ENCODE measurements at regions not wholly inside any gene's neighbourhood (a gene's known extent, or its start where the extent isn't known, plus 50 kb on each side); places are given as distances from the start of the nearest gene placed in this dataset.

DNA sequence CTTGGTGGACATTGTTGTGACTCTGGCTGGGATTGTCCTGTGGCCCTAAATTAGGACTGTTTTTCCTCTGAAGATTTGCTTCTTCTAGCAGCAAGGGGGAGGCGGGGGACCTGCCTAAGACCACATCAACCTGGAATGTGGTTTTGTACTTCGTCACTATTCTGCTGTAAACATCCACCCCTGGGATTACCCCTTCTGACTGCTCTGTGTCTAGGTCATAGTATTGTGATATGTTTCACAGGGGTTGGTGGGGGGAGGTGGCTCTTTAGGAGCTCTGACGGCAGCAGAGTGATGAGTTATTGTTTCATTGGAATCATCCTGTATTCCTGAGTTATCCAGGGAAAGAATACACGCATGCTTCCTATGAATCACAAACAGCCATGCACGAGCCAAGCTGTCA is 226.4 kb upstream of the MYT1L start:
- H2BK120ac ChIP-seq (ENCODE audit: low read depth, low read length), result no peak overlapping the region
- H3K23ac ChIP-seq (ENCODE audit: low read length in 2 of 2), result no peak overlapping the region
- H3K4ac ChIP-seq (ENCODE audit: low read depth in 1 of 2, low read length in 2 of 2), result no peak overlapping the region
- no peak overlapping the region for H2AK5ac ChIP-seq (ENCODE audit: low read length, severe bottlenecking)
- H3K4me1 ChIP-seq (ENCODE audit: control insufficient read depth, insufficient read depth, low read depth, low read length), result no peaks in the 10 kb centered on the region
- peaks cover 8% of the 10 kb centered on the region for H3K9me3 ChIP-seq (ENCODE audit: control insufficient read depth, low read length)
- no peak overlapping the region for H2BK15ac ChIP-seq (ENCODE audit: low read depth, poor library complexity, severe bottlenecking)
- H3K4me3 ChIP-seq (ENCODE audit: insufficient read depth in 1 of 2, low read depth in 1 of 2, low read length in 2 of 2), result no peak overlapping the region
- no peak overlapping the region for H3K9ac ChIP-seq (ENCODE audit: low read length)
- no peaks in the 10 kb centered on the region for H3K27me3 ChIP-seq (ENCODE audit: control insufficient read depth in 1 of 2, insufficient read depth in 1 of 2, low read length in 2 of 2)
- H3K36me3 ChIP-seq (ENCODE audit: control insufficient read depth in 1 of 2, insufficient read depth in 2 of 2, low read depth in 1 of 2, low read length in 2 of 2), result no peaks in the 10 kb centered on the region
- no peak overlapping the region for H2BK12ac ChIP-seq (ENCODE audit: low read length in 2 of 2)
- H2AFZ ChIP-seq (ENCODE audit: low read depth, low read length), result no peak overlapping the region
- no peak overlapping the region for H4K8ac ChIP-seq (ENCODE audit: low read length)
- WGBS, result 79% methylated on average over 4 of the region's 5 CpGs
- H3K79me1 ChIP-seq (replicated peaks; ENCODE audit: low read length, poor library complexity, severe bottlenecking), result no peaks in the 10 kb centered on the region
- H3K4me2 ChIP-seq (ENCODE audit: low read length, poor library complexity, severe bottlenecking), result no peak overlapping the region
- no peak for DNase-seq
- H3K18ac ChIP-seq (ENCODE audit: low read depth in 1 of 2, low read length in 2 of 2), result no peak overlapping the region
- no peak overlapping the region for H2BK5ac ChIP-seq (ENCODE audit: low read depth, low read length, poor library complexity, severe bottlenecking)
- no peak overlapping the region for H3K14ac ChIP-seq (ENCODE audit: low read length in 2 of 2)
- H4K91ac ChIP-seq (ENCODE audit: low read length), result no peak overlapping the region
- H3K27ac ChIP-seq (ENCODE audit: low read length, poor library complexity, severe bottlenecking), result no peak overlapping the region

DNA sequence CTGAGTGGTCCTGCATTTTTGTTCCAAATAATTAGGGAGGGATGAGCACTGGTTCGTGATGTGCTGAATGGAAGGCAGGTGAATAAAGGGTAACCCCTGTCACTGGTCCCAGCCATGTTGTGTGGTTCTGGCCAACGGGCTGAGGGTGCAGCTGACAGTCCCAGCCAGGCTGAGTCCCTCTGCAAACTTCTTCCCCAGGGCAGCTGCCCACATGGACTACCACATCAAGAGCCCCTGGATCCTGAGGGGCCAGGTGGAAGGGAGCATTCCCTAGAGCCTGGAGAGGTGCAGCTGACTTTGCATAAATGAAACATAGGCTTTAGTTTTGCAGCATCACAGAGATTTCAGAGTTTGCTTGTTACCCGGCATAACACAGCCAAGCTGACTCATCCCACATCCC is 219.8 kb upstream of the MYT1L start:
- H3K9ac ChIP-seq (ENCODE audit: low read length), result no peak overlapping the region
- no peak overlapping the region for H3K23ac ChIP-seq (ENCODE audit: low read length in 2 of 2)
- H3K36me3 ChIP-seq (ENCODE audit: control insufficient read depth in 1 of 2, insufficient read depth in 2 of 2, low read depth in 1 of 2, low read length in 2 of 2), result no peaks in the 10 kb centered on the region
- no peak overlapping the region for H3K18ac ChIP-seq (ENCODE audit: low read depth in 1 of 2, low read length in 2 of 2)
- H3K4me1 ChIP-seq (ENCODE audit: control insufficient read depth, insufficient read depth, low read depth, low read length), result peaks cover 2% of the 10 kb centered on the region
- H3K4ac ChIP-seq (ENCODE audit: low read depth in 1 of 2, low read length in 2 of 2), result no peak overlapping the region
- H2BK15ac ChIP-seq (ENCODE audit: low read depth, poor library complexity, severe bottlenecking), result no peak overlapping the region
- no peak for DNase-seq
- H3K4me2 ChIP-seq (ENCODE audit: low read length, poor library complexity, severe bottlenecking), result no peak overlapping the region
- H2AFZ ChIP-seq (ENCODE audit: low read depth, low read length), result no peak overlapping the region
- WGBS, result 58% methylated on average over 3 of the region's 3 CpGs
- no peak overlapping the region for H2BK5ac ChIP-seq (ENCODE audit: low read depth, low read length, poor library complexity, severe bottlenecking)
- no peak overlapping the region for H2AK5ac ChIP-seq (ENCODE audit: low read length, severe bottlenecking)
- no peak overlapping the region for H3K27ac ChIP-seq (ENCODE audit: low read length, poor library complexity, severe bottlenecking)
- H3K14ac ChIP-seq (ENCODE audit: low read length in 2 of 2), result no peak overlapping the region
- H3K79me1 ChIP-seq (replicated peaks; ENCODE audit: low read length, poor library complexity, severe bottlenecking), result no peaks in the 10 kb centered on the region
- H4K8ac ChIP-seq (ENCODE audit: low read length), result no peak overlapping the region
- H3K9me3 ChIP-seq (ENCODE audit: control insufficient read depth, low read length), result peaks cover 10% of the 10 kb centered on the region
- no peak overlapping the region for H2BK120ac ChIP-seq (ENCODE audit: low read depth, low read length)
- H4K91ac ChIP-seq (ENCODE audit: low read length), result no peak overlapping the region
- H3K4me3 ChIP-seq (ENCODE audit: insufficient read depth in 1 of 2, low read depth in 1 of 2, low read length in 2 of 2), result no peak overlapping the region
- no peaks in the 10 kb centered on the region for H3K27me3 ChIP-seq (ENCODE audit: control insufficient read depth in 1 of 2, insufficient read depth in 1 of 2, low read length in 2 of 2)
- no peak overlapping the region for H2BK12ac ChIP-seq (ENCODE audit: low read length in 2 of 2)

DNA sequence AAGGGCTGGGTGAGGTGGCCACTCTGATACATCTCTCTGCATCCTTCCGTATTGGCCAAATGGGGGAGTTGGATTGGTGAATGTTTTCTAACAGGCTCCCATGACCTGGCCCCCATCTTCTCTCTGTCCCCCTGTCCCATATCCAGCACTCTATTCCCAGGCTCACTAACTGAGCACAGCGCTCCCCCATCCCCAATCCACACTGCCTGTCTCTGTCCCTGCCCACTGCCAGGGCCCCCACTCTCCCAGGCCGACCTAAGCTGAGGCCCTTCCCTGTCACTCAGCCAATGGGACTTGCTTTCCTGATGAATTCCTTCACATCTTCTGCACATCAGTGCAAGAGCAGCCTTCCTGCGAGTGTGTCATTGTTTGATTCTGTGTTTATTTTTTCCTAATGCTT is 216.8 kb upstream of the MYT1L start:
- 64% methylated on average over 4 of the region's 4 CpGs for WGBS

DNA sequence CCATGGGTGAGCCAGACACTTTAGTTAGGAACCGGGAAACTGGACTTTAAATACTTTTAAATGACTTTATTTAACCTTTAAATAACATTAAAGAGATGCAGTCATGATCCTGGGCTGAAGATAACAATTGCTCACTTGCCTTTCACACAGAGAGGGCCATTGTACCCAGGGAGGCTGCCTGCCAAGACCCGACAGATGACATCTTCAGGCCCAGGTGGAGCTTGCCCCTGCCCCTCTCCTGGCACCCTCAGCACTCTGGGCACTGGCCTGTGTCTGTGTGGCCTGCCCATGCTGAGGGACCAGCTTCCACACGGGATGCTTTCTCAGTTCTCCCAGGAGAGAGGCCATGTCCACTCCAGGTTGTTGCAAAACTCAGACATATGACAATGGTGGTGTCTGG is 216.4 kb upstream of the MYT1L start:
- Histone ChIP-seq H3K4me3 (ENCODE audit: insufficient read depth in 1 of 2, low read depth in 1 of 2, low read length in 2 of 2) (no peak overlapping the region), H2AFZ (ENCODE audit: low read depth, low read length) (no peak overlapping the region), H3K4me2 (ENCODE audit: low read length, poor library complexity, severe bottlenecking) (no peak overlapping the region), H3K4ac (ENCODE audit: low read depth in 1 of 2, low read length in 2 of 2) (no peak overlapping the region), H3K27ac (ENCODE audit: low read length, poor library complexity, severe bottlenecking) (no peak overlapping the region), H2AK5ac (ENCODE audit: low read length, severe bottlenecking) (no peak overlapping the region), H3K4me1 (ENCODE audit: control insufficient read depth, insufficient read depth, low read depth, low read length) (peaks cover 2% of the 10 kb centered on the region), H3K36me3 (ENCODE audit: control insufficient read depth in 1 of 2, insufficient read depth in 2 of 2, low read depth in 1 of 2, low read length in 2 of 2) (no peaks in the 10 kb centered on the region), H3K27me3 (ENCODE audit: control insufficient read depth in 1 of 2, insufficient read depth in 1 of 2, low read length in 2 of 2) (no peaks in the 10 kb centered on the region), H3K79me1 (replicated peaks; ENCODE audit: low read length, poor library complexity, severe bottlenecking) (no peaks in the 10 kb centered on the region), H4K91ac (ENCODE audit: low read length) (no peak overlapping the region), H2BK12ac (ENCODE audit: low read length in 2 of 2) (no peak overlapping the region), H3K14ac (ENCODE audit: low read length in 2 of 2) (no peak overlapping the region), H3K23ac (ENCODE audit: low read length in 2 of 2) (no peak overlapping the region), H3K9me3 (ENCODE audit: control insufficient read depth, low read length) (peaks cover 3% of the 10 kb centered on the region), H3K9ac (ENCODE audit: low read length) (no peak overlapping the region), H4K8ac (ENCODE audit: low read length) (no peak overlapping the region), H2BK5ac (ENCODE audit: low read depth, low read length, poor library complexity, severe bottlenecking) (no peak overlapping the region), H3K18ac (ENCODE audit: low read depth in 1 of 2, low read length in 2 of 2) (no peak overlapping the region), H2BK15ac (ENCODE audit: low read depth, poor library complexity, severe bottlenecking) (no peak overlapping the region), H2BK120ac (ENCODE audit: low read depth, low read length) (no peak overlapping the region)
- no peak for DNase-seq
- WGBS, result 57% methylated on average over 2 of the region's 3 CpGs

More for the DNA sequence above, 216.8 kb upstream of the MYT1L start:
- Histone ChIP-seq H3K23ac (ENCODE audit: low read length in 2 of 2) (no peak overlapping the region), H3K4me3 (ENCODE audit: insufficient read depth in 1 of 2, low read depth in 1 of 2, low read length in 2 of 2) (no peak overlapping the region), H3K14ac (ENCODE audit: low read length in 2 of 2) (no peak overlapping the region), H3K9ac (ENCODE audit: low read length) (no peak overlapping the region), H3K9me3 (ENCODE audit: control insufficient read depth, low read length) (peaks cover 3% of the 10 kb centered on the region), H3K4ac (ENCODE audit: low read depth in 1 of 2, low read length in 2 of 2) (no peak overlapping the region), H3K79me1 (replicated peaks; ENCODE audit: low read length, poor library complexity, severe bottlenecking) (no peaks in the 10 kb centered on the region), H2BK120ac (ENCODE audit: low read depth, low read length) (no peak overlapping the region), H3K27ac (ENCODE audit: low read length, poor library complexity, severe bottlenecking) (no peak overlapping the region), H2BK15ac (ENCODE audit: low read depth, poor library complexity, severe bottlenecking) (no peak overlapping the region), H3K18ac (ENCODE audit: low read depth in 1 of 2, low read length in 2 of 2) (no peak overlapping the region), H2AFZ (ENCODE audit: low read depth, low read length) (no peak overlapping the region), H3K27me3 (ENCODE audit: control insufficient read depth in 1 of 2, insufficient read depth in 1 of 2, low read length in 2 of 2) (no peaks in the 10 kb centered on the region), H2BK5ac (ENCODE audit: low read depth, low read length, poor library complexity, severe bottlenecking) (no peak overlapping the region), H3K4me1 (ENCODE audit: control insufficient read depth, insufficient read depth, low read depth, low read length) (peaks cover 2% of the 10 kb centered on the region), H2BK12ac (ENCODE audit: low read length in 2 of 2) (no peak overlapping the region), H4K91ac (ENCODE audit: low read length) (no peak overlapping the region), H2AK5ac (ENCODE audit: low read length, severe bottlenecking) (no peak overlapping the region), H3K36me3 (ENCODE audit: control insufficient read depth in 1 of 2, insufficient read depth in 2 of 2, low read depth in 1 of 2, low read length in 2 of 2) (no peaks in the 10 kb centered on the region), H3K4me2 (ENCODE audit: low read length, poor library complexity, severe bottlenecking) (no peak overlapping the region), H4K8ac (ENCODE audit: low read length) (no peak overlapping the region)
- DNase-seq, result no peak

Data from mesenchymal stem cell (in vitro differentiated cells and primary cell).